ENCODE measurements at regions not wholly inside any gene's neighbourhood (a gene's known extent, or its start where the extent isn't known, plus 50 kb on each side); places are given as distances from the start of the nearest gene placed in this dataset.
A peak's percentile ranks its signal among the peaks of the same experiment; 100 is the strongest.

- H3K36me3 Mint-ChIP-seq: no peaks in the 10 kb centered on the region
- peaks cover 17% of the 10 kb centered on the region for H3K27me3 Mint-ChIP-seq (ENCODE audit: low read depth)
- H3K27ac Mint-ChIP-seq: peak overlapping the region; percentile 33; the same call in 1 of the 2 replicates
- peaks cover 42% of the 10 kb centered on the region for H3K4me1 Mint-ChIP-seq
- peaks cover 10% of the 10 kb centered on the region; the same call in 1 of the 2 replicates for H3K9me3 Mint-ChIP-seq
- no peak overlapping the region for H3K4me3 Mint-ChIP-seq
- TF ChIP-seq ATF3 (CRISPR knock-in tag; conservative IDR thresholded peaks at IDR 0.05): no peak
- no peak for TF ChIP-seq SP1 (CRISPR knock-in tag; conservative IDR thresholded peaks at IDR 0.05)
- no peak for TF ChIP-seq MAX (CRISPR knock-in tag; IDR thresholded peaks at IDR 0.05)
- TF ChIP-seq HMGXB4 (CRISPR knock-in tag; IDR thresholded peaks at IDR 0.05): no peak
- no peak for TF ChIP-seq FOXK1 (CRISPR knock-in tag; IDR thresholded peaks at IDR 0.05)
- TF ChIP-seq ZNF512 (CRISPR knock-in tag; IDR thresholded peaks at IDR 0.05; ENCODE audit: borderline replicate concordance): no peak
- no peak for TF ChIP-seq STAT6 (CRISPR knock-in tag; conservative IDR thresholded peaks at IDR 0.05; ENCODE audit: low read depth)
- DNase-seq (ENCODE audit: low spot score) (peak; percentile 32), ATAC-seq (peak; percentile 73)
- ChIA-PET CTCF (interaction anchor here (0.8 to 2.7 kb wide), 31 partner anchors 8 to 1234 kb away, joined by 3 to 20 read pairs (median 4); no protein-coding TSS in a partner anchor), POLR2A (no interaction called here)
These were observed 121.9 kb upstream of the ZFP64 start for GRCh38 chr20:52313341-52313963.

GRCh38 chr20:52312132-52312729, 120.7 kb upstream of the ZFP64 start:
- peaks cover 22% of the 10 kb centered on the region for H3K27me3 Mint-ChIP-seq (ENCODE audit: low read depth)
- ATAC-seq: peak; percentile 44; the same call in 1 of the 2 replicates
- DNase-seq (ENCODE audit: low spot score): peak; percentile 31
- peaks cover 45% of the 10 kb centered on the region for H3K4me1 Mint-ChIP-seq
- H3K9me3 Mint-ChIP-seq: peaks cover 10% of the 10 kb centered on the region; the same call in 1 of the 2 replicates
- POLR2A ChIA-PET: no interaction called here
- no peak overlapping the region for H3K27ac Mint-ChIP-seq
- CTCF ChIA-PET: interaction anchor here (0.5 to 2.7 kb wide), 27 partner anchors 9 to 1236 kb away, joined by 3 to 20 read pairs (median 5); no protein-coding TSS in a partner anchor
- TF ChIP-seq ZNF671 (CRISPR knock-in tag; IDR thresholded peaks at IDR 0.05) (no peak), CREM (CRISPR knock-in tag; IDR thresholded peaks at IDR 0.05) (no peak), ZNF263 (CRISPR knock-in tag; IDR thresholded peaks at IDR 0.05; ENCODE audit: low read depth) (no peak), NFATC4 (CRISPR knock-in tag; IDR thresholded peaks at IDR 0.05) (no peak), FOXP4 (CRISPR knock-in tag; IDR thresholded peaks at IDR 0.05) (no peak), E2F5 (CRISPR knock-in tag; IDR thresholded peaks at IDR 0.05) (no peak), ZNF121 (CRISPR knock-in tag; IDR thresholded peaks at IDR 0.05) (no peak), CTCF (IDR thresholded peaks at IDR 0.05) (peak; percentile 31; the same call in 1 of the 2 replicates)
- H3K4me3 Mint-ChIP-seq: no peak overlapping the region
- H3K36me3 Mint-ChIP-seq: no peaks in the 10 kb centered on the region

Data from WTC11 (cell line).